ENCODE measurements at regions not wholly inside any gene's neighbourhood (a gene's known extent, or its start where the extent isn't known, plus 50 kb on each side); places are given as distances from the start of the nearest gene placed in this dataset.

DNA sequence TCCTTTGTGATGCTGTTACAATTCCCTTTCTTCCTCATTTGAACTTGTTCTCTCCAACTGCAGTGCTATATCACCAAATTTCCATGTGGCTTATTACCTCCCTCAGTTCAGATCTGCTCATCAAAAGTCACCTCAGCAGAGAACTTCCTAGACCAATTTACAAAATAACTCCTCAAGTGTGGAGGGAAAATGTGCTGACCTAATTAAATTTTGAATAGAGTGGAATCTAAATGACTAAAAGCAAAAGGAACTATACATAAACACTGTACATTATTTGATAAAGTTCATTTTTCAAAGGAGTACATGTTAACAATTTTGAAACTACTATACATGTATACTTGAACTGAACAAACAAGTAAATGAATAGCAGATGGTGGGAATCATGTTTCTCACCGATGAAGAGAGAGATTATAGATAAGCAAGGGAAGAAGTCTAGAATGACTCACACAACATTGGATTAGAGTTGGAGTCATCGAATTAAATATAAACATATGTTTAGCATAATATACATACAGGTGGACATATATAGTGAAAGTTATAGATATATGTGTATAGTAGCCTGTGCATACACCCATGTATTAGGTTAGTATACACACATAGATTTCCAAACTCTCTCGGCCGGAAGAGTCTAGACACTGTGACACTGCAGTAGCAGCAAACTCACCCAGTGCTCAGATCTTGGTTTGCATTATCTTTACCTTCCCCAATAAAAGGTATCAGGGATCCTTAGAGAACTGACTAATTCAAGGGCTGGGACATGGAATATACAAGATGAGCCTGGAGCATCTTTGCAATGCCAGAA is 318.7 kb downstream of the PCDH18 start:
- TF ChIP-seq, protein P1, sequence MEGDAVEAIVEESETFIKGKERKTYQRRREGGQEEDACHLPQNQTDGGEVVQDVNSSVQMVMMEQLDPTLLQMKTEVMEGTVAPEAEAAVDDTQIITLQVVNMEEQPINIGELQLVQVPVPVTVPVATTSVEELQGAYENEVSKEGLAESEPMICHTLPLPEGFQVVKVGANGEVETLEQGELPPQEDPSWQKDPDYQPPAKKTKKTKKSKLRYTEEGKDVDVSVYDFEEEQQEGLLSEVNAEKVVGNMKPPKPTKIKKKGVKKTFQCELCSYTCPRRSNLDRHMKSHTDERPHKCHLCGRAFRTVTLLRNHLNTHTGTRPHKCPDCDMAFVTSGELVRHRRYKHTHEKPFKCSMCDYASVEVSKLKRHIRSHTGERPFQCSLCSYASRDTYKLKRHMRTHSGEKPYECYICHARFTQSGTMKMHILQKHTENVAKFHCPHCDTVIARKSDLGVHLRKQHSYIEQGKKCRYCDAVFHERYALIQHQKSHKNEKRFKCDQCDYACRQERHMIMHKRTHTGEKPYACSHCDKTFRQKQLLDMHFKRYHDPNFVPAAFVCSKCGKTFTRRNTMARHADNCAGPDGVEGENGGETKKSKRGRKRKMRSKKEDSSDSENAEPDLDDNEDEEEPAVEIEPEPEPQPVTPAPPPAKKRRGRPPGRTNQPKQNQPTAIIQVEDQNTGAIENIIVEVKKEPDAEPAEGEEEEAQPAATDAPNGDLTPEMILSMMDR (IDR thresholded peaks at IDR 0.05) = no peak
- TF ChIP-seq POLR2A (IDR thresholded peaks at IDR 0.05) = no peak
- no peak for TF ChIP-seq POLR2AphosphoS5 (IDR thresholded peaks at IDR 0.05)
- TF ChIP-seq EP300 (IDR thresholded peaks at IDR 0.05) = no peak
